HG03571 (cell line): ENCODE measurements at regions not wholly inside any gene's neighbourhood (a gene's known extent, or its start where the extent isn't known, plus 50 kb on each side); places are given as distances from the start of the nearest gene placed in this dataset.
"Not testable (repeated sequence)": the region's sequence is repeated elsewhere in the genome, so short reads cannot be mapped to it uniquely, and the experiment has no call there.

ENCODE experiments used
- ATAC-seq: cut with Tn5 transposase; IDR thresholded peaks from one replicate; pipeline ENCODE4 v1.9.1; 2021; ENCODE audit not compliant: unreplicated experiment

GRCh38 chr9:62655705-62656104 lies 1465.9 kb downstream of the SPATA31A7 start:
- not testable (repeated sequence) for ATAC-seq

- ATAC-seq: not testable (repeated sequence)
These were observed 1473.1 kb downstream of the SPATA31A7 start for GRCh38 chr9:62662733-62663507.

DNA sequence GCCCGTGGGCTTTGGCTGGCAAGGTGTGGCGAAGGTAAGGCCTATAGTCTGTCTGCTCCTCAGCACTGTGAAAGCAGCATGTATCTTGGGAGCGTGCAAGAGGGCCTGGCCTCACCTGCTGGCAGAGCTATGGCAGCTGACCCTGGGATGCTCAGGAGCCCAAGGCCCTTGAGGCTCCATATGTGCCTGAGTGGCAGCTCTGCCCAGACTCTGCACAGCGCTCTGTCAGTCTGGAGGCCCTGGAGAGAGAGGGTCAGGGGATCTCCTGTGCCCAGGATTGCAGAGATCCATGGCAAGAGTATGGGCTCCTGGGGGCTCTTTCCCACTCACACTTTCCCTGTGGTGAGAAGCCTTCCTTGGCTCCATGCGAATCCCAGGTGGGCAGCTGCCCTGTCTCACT lies 1473.7 kb downstream of the SPATA31A7 start:
- ATAC-seq: not testable (repeated sequence)

DNA sequence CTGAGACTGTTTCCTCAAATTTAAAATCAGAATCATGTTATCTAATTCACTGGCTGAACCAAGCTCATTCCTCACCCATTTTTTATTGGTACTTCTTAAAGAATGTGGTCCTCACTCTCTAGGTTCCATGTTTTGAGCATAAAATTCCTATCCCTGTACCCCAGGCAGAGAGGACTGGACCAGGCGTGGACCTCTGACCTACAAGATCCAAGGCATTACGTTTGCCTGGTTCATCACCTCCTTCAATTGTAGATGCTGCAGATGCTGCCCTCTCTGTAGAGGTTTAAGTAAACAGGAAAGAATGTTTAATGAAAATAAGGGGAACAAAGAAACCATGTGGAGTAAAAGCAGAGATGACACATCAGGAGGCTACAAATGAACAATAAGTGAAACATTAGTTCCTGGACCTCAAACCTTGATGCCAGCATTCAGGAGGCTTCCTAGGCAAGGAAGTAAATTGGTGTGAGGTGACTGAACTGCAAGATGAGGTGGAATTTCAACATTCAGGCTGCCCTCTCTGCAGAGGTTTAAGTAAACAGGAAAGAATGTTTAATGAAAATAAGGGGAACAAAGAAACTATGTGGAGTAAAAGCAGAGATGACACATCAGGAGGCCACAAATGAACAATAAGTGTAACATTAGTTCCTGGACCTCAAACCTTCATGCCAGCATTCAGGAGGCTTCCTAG lies 1477.4 kb downstream of the SPATA31A7 start:
- ATAC-seq: peak; percentile 42

- ATAC-seq: not testable (repeated sequence)
These were observed 1487.2 kb downstream of the SPATA31A7 start for GRCh38 chr9:62677016-62677415.

- not testable (repeated sequence) for ATAC-seq
These were observed 1488.5 kb downstream of the SPATA31A7 start for GRCh38 chr9:62678336-62678735.

DNA sequence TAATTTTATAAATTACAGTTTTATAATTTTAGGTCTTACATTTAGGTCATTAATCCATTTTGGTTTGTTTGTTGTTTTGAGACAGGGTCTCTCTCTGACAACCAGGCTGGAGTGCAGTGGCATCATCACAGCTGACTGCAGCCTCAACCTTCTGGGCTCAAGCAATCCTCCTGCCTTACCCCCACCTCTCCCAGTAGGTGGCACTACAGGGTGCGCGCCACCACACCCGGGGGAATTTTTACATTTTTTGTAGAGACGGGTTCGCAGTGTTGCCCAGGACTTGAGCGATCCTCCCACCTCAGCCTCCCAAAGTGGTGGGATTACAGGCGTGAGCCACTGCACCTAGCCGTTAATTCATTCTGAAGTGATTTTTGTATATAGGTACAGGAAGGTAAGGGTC lies 1489.2 kb downstream of the SPATA31A7 start:
- ATAC-seq: not testable (repeated sequence)

DNA sequence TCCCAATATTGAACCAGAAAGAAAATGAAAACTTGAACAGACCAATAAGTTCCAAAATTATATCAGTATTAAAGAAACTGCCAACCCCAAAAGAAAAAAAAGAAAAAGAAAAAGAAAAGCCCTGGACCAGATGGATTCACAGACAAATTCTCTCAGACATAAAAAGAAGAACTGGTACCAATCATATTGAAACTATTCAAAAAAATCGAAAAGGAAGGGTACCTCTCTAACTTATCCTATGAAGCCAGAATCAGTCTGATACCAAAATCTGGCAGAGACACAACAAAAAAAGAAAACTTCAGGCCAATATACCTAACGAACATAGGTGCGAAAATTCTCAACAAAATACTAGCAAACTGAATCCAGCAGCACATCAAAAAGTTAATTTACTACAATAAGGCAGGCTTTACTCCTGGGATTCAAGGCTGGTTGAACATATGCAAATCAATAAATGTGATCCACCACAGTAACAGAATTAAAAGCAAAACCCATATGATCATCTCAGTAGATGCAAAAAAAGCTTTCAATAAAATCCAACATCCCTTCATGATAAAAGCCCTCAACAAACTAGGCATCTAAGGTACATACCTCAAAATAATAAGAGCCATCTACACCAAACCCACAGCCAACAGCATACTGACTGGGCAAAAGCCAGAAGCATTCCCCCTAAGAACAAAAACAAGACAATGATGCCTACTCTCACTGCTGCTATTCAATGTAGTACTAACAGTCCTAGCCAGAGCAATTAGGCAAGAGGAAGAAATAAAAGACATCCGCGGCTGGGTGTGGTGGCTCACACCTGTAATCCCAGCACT lies 1495.2 kb downstream of the SPATA31A7 start:
- ATAC-seq: peak; percentile 79

GRCh38 chr9:62686313-62686712 lies 1496.5 kb downstream of the SPATA31A7 start:
- not testable (repeated sequence) for ATAC-seq

DNA sequence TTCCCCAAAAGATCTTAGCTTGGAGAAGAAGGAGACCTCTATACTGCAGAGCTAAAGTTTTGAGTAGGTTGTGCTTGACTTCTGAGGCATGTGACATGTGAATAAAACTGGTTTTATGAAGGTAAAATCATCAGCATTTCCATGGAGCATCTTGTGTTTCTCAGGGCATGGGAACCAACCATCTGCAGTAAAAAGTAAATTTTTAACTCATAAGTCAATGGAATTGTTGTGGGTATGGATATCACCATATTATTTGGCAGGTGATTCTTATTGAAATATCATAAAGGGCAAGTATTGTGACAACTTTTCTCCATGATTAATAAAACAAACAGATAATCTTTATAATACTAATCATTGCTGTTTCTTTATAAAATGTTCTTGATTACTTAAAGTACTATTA lies 1503.2 kb downstream of the SPATA31A7 start:
- not testable (repeated sequence) for ATAC-seq

- ATAC-seq: not testable (repeated sequence)
These were observed 1521.5 kb downstream of the SPATA31A7 start for GRCh38 chr9:62711317-62711716.

GRCh38 chr9:62725580-62725979 lies 1535.7 kb downstream of the SPATA31A7 start:
- ATAC-seq: not testable (repeated sequence)

DNA sequence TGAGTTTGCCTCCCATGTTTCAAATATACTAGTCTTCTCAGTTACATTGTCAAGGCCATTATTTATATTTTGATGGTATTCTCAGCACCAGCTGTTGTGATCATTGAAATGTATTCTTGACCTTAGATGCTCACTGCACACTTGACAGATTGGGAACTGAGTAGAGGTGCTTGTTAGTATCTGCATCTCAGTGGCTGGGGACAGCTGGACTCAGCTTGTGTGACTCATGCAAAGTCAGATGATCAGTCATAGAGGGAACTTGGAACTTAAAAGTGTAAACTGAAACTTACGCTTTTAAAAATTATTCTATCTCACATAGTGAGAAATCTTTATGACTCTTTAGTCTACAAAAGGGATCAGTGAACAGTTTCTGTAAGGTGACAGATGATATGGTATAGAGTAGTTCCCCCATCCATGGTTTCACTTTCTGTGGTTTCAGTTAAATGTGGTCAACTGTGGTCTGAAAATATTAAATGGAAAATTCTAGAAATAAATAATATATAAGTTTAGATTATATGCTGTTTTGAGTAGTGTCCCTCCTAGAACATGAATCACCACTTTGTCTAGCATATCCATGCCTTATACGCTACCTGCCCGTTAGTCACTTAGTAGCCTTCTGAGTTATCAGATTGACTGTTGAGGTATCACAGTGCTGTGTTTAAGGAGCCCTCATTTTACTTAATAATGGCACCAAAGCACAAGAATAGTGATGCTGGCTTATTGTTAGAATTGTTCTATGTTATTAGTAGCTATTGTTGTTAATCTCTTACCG lies 1540.6 kb downstream of the SPATA31A7 start:
- ATAC-seq: peak; percentile 96

DNA sequence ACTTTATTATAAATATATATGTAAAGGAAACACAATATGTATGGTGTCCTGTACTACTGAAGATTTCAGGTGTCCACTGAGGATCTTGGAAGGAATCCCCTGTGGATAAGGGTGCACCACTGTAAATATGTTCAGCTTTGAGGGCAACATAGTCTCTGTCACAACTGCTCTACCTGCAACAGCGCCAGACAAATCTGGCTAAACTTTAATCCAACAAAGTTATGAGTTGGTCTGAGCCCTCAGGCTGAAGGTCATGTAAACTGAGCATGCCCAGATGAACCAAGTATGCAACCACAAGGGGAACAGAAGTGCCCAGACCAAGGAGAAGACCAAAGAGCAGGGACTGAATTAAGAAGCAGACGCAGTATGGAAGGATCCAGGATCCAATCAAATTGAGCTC lies 1541.2 kb downstream of the SPATA31A7 start:
- not testable (repeated sequence) for ATAC-seq

DNA sequence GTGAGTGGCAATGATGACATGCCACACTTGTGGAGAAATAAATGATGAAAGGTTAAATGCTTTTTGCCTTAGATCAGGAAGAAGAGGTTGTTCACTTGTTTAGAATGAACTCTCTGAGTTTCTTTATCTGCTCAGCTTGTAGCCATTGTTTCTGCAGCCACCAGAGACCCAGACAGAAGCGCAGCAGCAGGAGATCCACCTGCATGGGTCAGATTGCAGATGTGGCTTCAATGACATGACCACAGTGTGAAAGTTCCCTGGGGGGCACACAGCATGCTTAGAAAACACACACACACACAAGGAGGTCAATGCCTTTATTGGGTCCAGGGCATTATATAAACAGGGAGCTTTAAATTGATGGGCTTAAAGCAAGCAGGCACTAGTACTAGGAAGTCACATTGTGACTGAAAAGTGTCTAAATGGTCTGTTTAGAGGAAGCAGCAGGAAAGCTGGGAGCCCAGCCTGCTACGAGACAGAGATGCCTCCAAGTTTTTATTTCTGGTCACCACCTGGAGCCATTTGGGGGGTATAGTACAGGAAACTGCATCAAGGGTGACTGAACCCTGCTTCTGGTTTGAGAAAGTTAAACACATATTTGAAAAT lies 1547.3 kb downstream of the SPATA31A7 start:
- not testable (repeated sequence) for ATAC-seq

DNA sequence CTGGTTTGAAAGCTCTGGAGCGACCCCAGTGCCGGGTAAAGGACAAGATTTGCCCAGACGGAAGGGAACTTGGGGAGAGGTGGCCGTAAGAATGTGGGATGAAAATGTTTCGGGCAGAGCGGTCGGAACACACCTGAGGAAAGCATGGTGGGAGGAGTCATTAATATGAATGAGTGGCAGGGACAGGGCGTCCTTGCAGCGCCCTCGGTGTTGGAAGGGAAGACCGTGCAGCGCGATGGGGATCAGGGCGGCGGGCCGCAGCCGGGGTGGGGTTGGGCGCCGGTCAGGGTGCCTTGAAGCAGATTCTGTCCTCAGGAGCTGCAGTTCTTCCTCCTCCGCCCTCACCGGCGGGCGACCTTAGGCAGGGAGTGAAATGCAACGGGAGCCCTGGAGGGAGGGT lies 1548.1 kb downstream of the SPATA31A7 start:
- not testable (repeated sequence) for ATAC-seq

DNA sequence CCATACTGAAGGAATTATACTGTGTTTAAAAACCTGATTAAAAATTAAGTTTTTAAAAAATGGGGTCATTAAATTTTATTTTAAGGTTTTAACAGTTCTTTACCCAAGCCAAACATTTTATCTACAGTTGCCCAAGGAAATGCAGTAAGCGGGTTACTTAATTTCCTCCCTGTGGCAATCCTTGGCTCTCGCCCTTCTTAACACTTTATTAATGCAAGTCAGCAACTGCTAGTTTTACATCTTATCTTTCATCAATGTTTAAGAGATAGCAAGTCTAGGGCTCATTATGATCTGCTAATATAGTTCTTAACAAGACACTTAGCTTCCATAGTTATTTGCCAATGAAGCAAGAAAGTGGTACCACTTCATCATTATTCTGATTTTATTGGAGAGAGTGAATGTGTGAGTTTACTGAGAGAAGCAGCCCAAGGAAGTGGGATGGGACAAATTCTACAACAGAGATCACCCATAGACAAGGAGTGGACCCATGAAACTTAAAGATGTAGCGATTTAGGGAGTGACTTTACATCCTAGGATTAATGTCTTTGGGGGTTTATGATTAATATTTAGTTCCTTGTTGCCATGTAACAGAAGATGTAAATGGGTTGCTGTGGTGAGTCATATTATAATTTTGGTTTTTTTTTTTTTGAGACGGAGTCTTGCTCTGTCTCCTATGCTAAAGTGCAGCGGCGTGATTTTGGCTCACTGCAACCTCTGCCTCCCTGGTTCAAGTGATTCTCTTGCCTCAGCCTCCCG lies 1556.1 kb downstream of the SPATA31A7 start:
- ATAC-seq: not testable (repeated sequence)
